ENCODE measurements at regions not wholly inside any gene's neighbourhood (a gene's known extent, or its start where the extent isn't known, plus 50 kb on each side); places are given as distances from the start of the nearest gene placed in this dataset.

- POLR2A ChIA-PET (ENCODE audit: partially characterized antibody), result no interaction called here
Observed at GRCh38 chr12:94753036-94753679, 102.8 kb upstream of the TMCC3 start.

GRCh38 chr12:94750864-94751263, 100.5 kb upstream of the TMCC3 start:
- intact Hi-C loops (cut with micrococcal nuclease), result no loop called here
- Histone ChIP-seq H3K27ac (ENCODE audit: low read depth, low read length) (no peak overlapping the region), H3K4me3 (ENCODE audit: low read length in 2 of 2) (no peak overlapping the region), H3K4me1 (ENCODE audit: insufficient read depth, low read length) (no peaks in the 10 kb centered on the region), H3K36me3 (ENCODE audit: insufficient read depth, low read length) (no peaks in the 10 kb centered on the region), H3K9me3 (ENCODE audit: control insufficient read depth in 1 of 2, low read length in 2 of 2) (no peaks in the 10 kb centered on the region), H3K27me3 (ENCODE audit: insufficient read depth, low read length) (no peaks in the 10 kb centered on the region)
- ChIA-PET POLR2A (ENCODE audit: partially characterized antibody) (no interaction called here), CTCF (ENCODE audit: partially characterized antibody) (no interaction called here)
- Mint-ChIP-seq H3K4me3 (no peak overlapping the region), H3K27ac (no peak overlapping the region), H3K27me3 (peaks cover 7 to 8% of the 10 kb centered on the region in 2 donors), H3K36me3 (no peaks in the 10 kb centered on the region), H3K4me1 (no peaks in the 10 kb centered on the region), H3K9me3 (no peaks in the 10 kb centered on the region)
- DNase-seq, result no peak

More at GRCh38 chr12:94753036-94753679, 102.8 kb upstream of the TMCC3 start:
- Mint-ChIP-seq H3K27ac (peak overlapping the region in 1 of 7 donors; percentile 35), H3K36me3 (no peaks in the 10 kb centered on the region), H3K4me3 (no peak overlapping the region), H3K27me3 (peaks cover 9% of the 10 kb centered on the region in 2 donors), H3K4me1 (no peaks in the 10 kb centered on the region), H3K9me3 (no peaks in the 10 kb centered on the region)
- no peak for DNase-seq
- intact Hi-C loops (cut with micrococcal nuclease), result no loop called here
- Histone ChIP-seq H3K4me1 (ENCODE audit: insufficient read depth, low read length) (no peaks in the 10 kb centered on the region), H3K36me3 (ENCODE audit: insufficient read depth, low read length) (no peaks in the 10 kb centered on the region), H3K27ac (ENCODE audit: low read depth, low read length) (no peak overlapping the region), H3K9me3 (ENCODE audit: control insufficient read depth in 1 of 2, low read length in 2 of 2) (no peaks in the 10 kb centered on the region), H3K27me3 (ENCODE audit: insufficient read depth, low read length) (no peaks in the 10 kb centered on the region), H3K4me3 (ENCODE audit: low read length in 2 of 2) (no peak overlapping the region)
- CTCF ChIA-PET (ENCODE audit: partially characterized antibody), result no interaction called here

- Histone ChIP-seq H3K36me3 (ENCODE audit: insufficient read depth, low read length) (no peaks in the 10 kb centered on the region), H3K27me3 (ENCODE audit: insufficient read depth, low read length) (no peaks in the 10 kb centered on the region), H3K27ac (ENCODE audit: low read depth, low read length) (no peak overlapping the region), H3K4me1 (ENCODE audit: insufficient read depth, low read length) (no peaks in the 10 kb centered on the region), H3K9me3 (ENCODE audit: control insufficient read depth in 1 of 2, low read length in 2 of 2) (no peaks in the 10 kb centered on the region), H3K4me3 (ENCODE audit: low read length in 2 of 2) (no peak overlapping the region)
- no peak overlapping the region for H3K4me3 Mint-ChIP-seq
- no peak for DNase-seq
- intact Hi-C loops (cut with micrococcal nuclease), result no loop called here
- H3K27ac Mint-ChIP-seq, result no peak overlapping the region
- CTCF ChIA-PET (ENCODE audit: partially characterized antibody), result interaction anchor here (1.3 kb wide), 1 partner anchor 13 kb away, joined by 4 read pairs; no protein-coding TSS in a partner anchor
- POLR2A ChIA-PET (ENCODE audit: partially characterized antibody), result no interaction called here
- H3K9me3 Mint-ChIP-seq, result no peaks in the 10 kb centered on the region
- H3K36me3 Mint-ChIP-seq, result no peaks in the 10 kb centered on the region
- H3K4me1 Mint-ChIP-seq, result no peaks in the 10 kb centered on the region
- peaks cover 6 to 8% of the 10 kb centered on the region in 2 donors for H3K27me3 Mint-ChIP-seq
Observed at GRCh38 chr12:94749890-94750289, 99.5 kb upstream of the TMCC3 start.

- Mint-ChIP-seq H3K27me3 (peaks cover 4 to 8% of the 10 kb centered on the region in 2 donors), H3K4me3 (no peak overlapping the region), H3K36me3 (no peaks in the 10 kb centered on the region), H3K27ac (no peak overlapping the region), H3K9me3 (no peaks in the 10 kb centered on the region), H3K4me1 (no peaks in the 10 kb centered on the region)
- Histone ChIP-seq H3K27me3 (ENCODE audit: insufficient read depth, low read length) (no peaks in the 10 kb centered on the region), H3K9me3 (ENCODE audit: control insufficient read depth in 1 of 2, low read length in 2 of 2) (no peaks in the 10 kb centered on the region), H3K4me1 (ENCODE audit: insufficient read depth, low read length) (no peaks in the 10 kb centered on the region), H3K4me3 (ENCODE audit: low read length in 2 of 2) (no peak overlapping the region), H3K36me3 (ENCODE audit: insufficient read depth, low read length) (no peaks in the 10 kb centered on the region), H3K27ac (ENCODE audit: low read depth, low read length) (no peak overlapping the region)
- POLR2A ChIA-PET (ENCODE audit: partially characterized antibody), result no interaction called here
- intact Hi-C loops (cut with micrococcal nuclease), result no loop called here
- CTCF ChIA-PET (ENCODE audit: partially characterized antibody), result interaction anchor here (1.3 kb wide), 1 partner anchor 14 kb away, joined by 4 read pairs; no protein-coding TSS in a partner anchor
- DNase-seq, result no peak
Observed at GRCh38 chr12:94749455-94749854, 99.1 kb upstream of the TMCC3 start.

GRCh38 chr12:94748726-94749421, 98.5 kb upstream of the TMCC3 start:
- Histone ChIP-seq H3K4me1 (ENCODE audit: insufficient read depth, low read length) (no peaks in the 10 kb centered on the region), H3K4me3 (ENCODE audit: low read length in 2 of 2) (no peak overlapping the region), H3K9me3 (ENCODE audit: control insufficient read depth in 1 of 2, low read length in 2 of 2) (no peaks in the 10 kb centered on the region), H3K36me3 (ENCODE audit: insufficient read depth, low read length) (no peaks in the 10 kb centered on the region), H3K27ac (ENCODE audit: low read depth, low read length) (no peak overlapping the region), H3K27me3 (ENCODE audit: insufficient read depth, low read length) (no peaks in the 10 kb centered on the region)
- ChIA-PET POLR2A (ENCODE audit: partially characterized antibody) (no interaction called here), CTCF (ENCODE audit: partially characterized antibody) (interaction anchor here (1.3 to 1.4 kb wide), 2 partner anchors 10 to 14 kb away, joined by 4 read pairs; no protein-coding TSS in a partner anchor)
- Mint-ChIP-seq H3K4me1 (no peaks in the 10 kb centered on the region), H3K27me3 (peaks cover 4 to 8% of the 10 kb centered on the region in 2 donors), H3K9me3 (no peaks in the 10 kb centered on the region), H3K4me3 (no peak overlapping the region), H3K36me3 (no peaks in the 10 kb centered on the region), H3K27ac (no peak overlapping the region)
- no peak for DNase-seq
- intact Hi-C loops (cut with micrococcal nuclease), result no loop called here

- Mint-ChIP-seq H3K9me3 (no peaks in the 10 kb centered on the region), H3K27ac (no peak overlapping the region), H3K27me3 (peaks cover 2 to 7% of the 10 kb centered on the region in 2 donors), H3K4me1 (peaks cover 0 to 3% (median 0%) of the 10 kb centered on the region in 4 donors), H3K4me3 (no peak overlapping the region), H3K36me3 (no peaks in the 10 kb centered on the region)
- no peak overlapping the region for H3K4me3 ChIP-seq (ENCODE audit: low read length in 2 of 2)
- H3K4me1 ChIP-seq (ENCODE audit: insufficient read depth, low read length), result no peaks in the 10 kb centered on the region
- peaks cover 3% of the 10 kb centered on the region for H3K27me3 ChIP-seq (ENCODE audit: insufficient read depth, low read length)
- DNase-seq, result no peak
- H3K36me3 ChIP-seq (ENCODE audit: insufficient read depth, low read length), result no peaks in the 10 kb centered on the region
- POLR2A ChIA-PET (ENCODE audit: partially characterized antibody), result no interaction called here
- intact Hi-C loops (cut with micrococcal nuclease), result no loop called here
- H3K9me3 ChIP-seq (ENCODE audit: control insufficient read depth in 1 of 2, low read length in 2 of 2), result no peaks in the 10 kb centered on the region
- no peak overlapping the region for H3K27ac ChIP-seq (ENCODE audit: low read depth, low read length)
- CTCF ChIA-PET (ENCODE audit: partially characterized antibody), result no interaction called here
Observed at GRCh38 chr12:94745562-94745961, 95.2 kb upstream of the TMCC3 start.

- Histone ChIP-seq H3K27me3 (ENCODE audit: insufficient read depth, low read length) (peaks cover 3% of the 10 kb centered on the region), H3K27ac (ENCODE audit: low read depth, low read length) (no peak overlapping the region), H3K36me3 (ENCODE audit: insufficient read depth, low read length) (no peaks in the 10 kb centered on the region), H3K4me3 (ENCODE audit: low read length in 2 of 2) (no peak overlapping the region), H3K4me1 (ENCODE audit: insufficient read depth, low read length) (no peaks in the 10 kb centered on the region), H3K9me3 (ENCODE audit: control insufficient read depth in 1 of 2, low read length in 2 of 2) (no peaks in the 10 kb centered on the region)
- H3K27ac Mint-ChIP-seq, result peak overlapping the region in 1 of 7 donors; percentile 24
- no peaks in the 10 kb centered on the region for H3K36me3 Mint-ChIP-seq
- peak in 1 of 5 donors; percentile 6 for DNase-seq
- intact Hi-C loops (cut with micrococcal nuclease), result no loop called here
- peaks cover 0 to 3% (median 0%) of the 10 kb centered on the region in 4 donors for H3K4me1 Mint-ChIP-seq
- H3K27me3 Mint-ChIP-seq, result peaks cover 8 to 13% of the 10 kb centered on the region in 2 donors
- CTCF ChIA-PET (ENCODE audit: partially characterized antibody), result no interaction called here
- POLR2A ChIA-PET (ENCODE audit: partially characterized antibody), result no interaction called here
- no peaks in the 10 kb centered on the region for H3K9me3 Mint-ChIP-seq
- H3K4me3 Mint-ChIP-seq, result no peak overlapping the region
Observed at GRCh38 chr12:94743174-94743573, 92.8 kb upstream of the TMCC3 start.
